ENCODE measurements at regions not wholly inside any gene's neighbourhood (a gene's known extent, or its start where the extent isn't known, plus 50 kb on each side); places are given as distances from the start of the nearest gene placed in this dataset.

GRCh38 chr20:19012676-19013075, 199.1 kb downstream of the SCP2D1 start:
- no peaks in the 10 kb centered on the region for H3K36me3 ChIP-seq
- no peaks in the 10 kb centered on the region for H3K27me3 ChIP-seq (replicated peaks in 1 of 7)
- peaks cover 0 to 7% (median 0%) of the 10 kb centered on the region in 6 donors for H3K4me1 ChIP-seq
- intact Hi-C loops (cut with DNase I; ENCODE audit: low total_unique reads) = no loop called here
- TF ChIP-seq POLR2A (IDR thresholded peaks at IDR 0.05) (no peak), CTCF (IDR thresholded peaks at IDR 0.05 in 8 of 11, conservative IDR thresholded peaks at IDR 0.05 in 3 of 11) (no peak), POLR2AphosphoS5 (IDR thresholded peaks at IDR 0.05) (no peak)
- WGBS, 5 donors = 40 to 68% (median 53%) methylated on average over 7 of the region's 7 CpGs
- DNase-seq = no peak
- no peak overlapping the region for H3K27ac ChIP-seq
- H3K4me3 ChIP-seq = no peak overlapping the region
- H3K9me3 ChIP-seq = no peaks in the 10 kb centered on the region

- Histone ChIP-seq H3K4me3 (no peak overlapping the region), H3K27me3 (replicated peaks in 1 of 7) (no peaks in the 10 kb centered on the region), H3K36me3 (no peaks in the 10 kb centered on the region), H3K9me3 (no peaks in the 10 kb centered on the region), H3K4me1 (peaks cover 0 to 7% (median 0%) of the 10 kb centered on the region in 6 donors), H3K27ac (no peak overlapping the region)
- intact Hi-C loops (cut with DNase I; ENCODE audit: low total_unique reads) = no loop called here
- TF ChIP-seq POLR2A (IDR thresholded peaks at IDR 0.05) (no peak), POLR2AphosphoS5 (IDR thresholded peaks at IDR 0.05) (no peak), CTCF (IDR thresholded peaks at IDR 0.05 in 8 of 11, conservative IDR thresholded peaks at IDR 0.05 in 3 of 11) (no peak)
- 33 to 86% (median 73%) methylated on average over 2 of the region's 2 CpGs for WGBS, 5 donors
- DNase-seq = no peak
Measured at GRCh38 chr20:19013907-19014306, 198.5 kb upstream of the SLC24A3 start.

GRCh38 chr20:19015351-19016139, 196.9 kb upstream of the SLC24A3 start:
- Histone ChIP-seq H3K4me3 (no peak overlapping the region), H3K27ac (no peak overlapping the region), H3K4me1 (peaks cover 0 to 7% (median 0%) of the 10 kb centered on the region in 6 donors), H3K36me3 (no peaks in the 10 kb centered on the region), H3K27me3 (replicated peaks in 1 of 7) (no peaks in the 10 kb centered on the region), H3K9me3 (no peaks in the 10 kb centered on the region)
- 57 to 78% (median 63%) methylated on average over 10 to 11 of the region's 11 CpGs for WGBS, 5 donors
- no peak for TF ChIP-seq CTCF (IDR thresholded peaks at IDR 0.05 in 8 of 11, conservative IDR thresholded peaks at IDR 0.05 in 3 of 11)
- no peak for TF ChIP-seq POLR2A (IDR thresholded peaks at IDR 0.05)
- TF ChIP-seq POLR2AphosphoS5 (IDR thresholded peaks at IDR 0.05) = no peak
- DNase-seq = no peak
- intact Hi-C loops (cut with DNase I; ENCODE audit: low total_unique reads) = no loop called here

GRCh38 chr20:19016140-19016497, 196.3 kb upstream of the SLC24A3 start:
- TF ChIP-seq POLR2AphosphoS5 (IDR thresholded peaks at IDR 0.05) = no peak
- no peak for TF ChIP-seq POLR2A (IDR thresholded peaks at IDR 0.05)
- no peak for TF ChIP-seq CTCF (IDR thresholded peaks at IDR 0.05 in 8 of 11, conservative IDR thresholded peaks at IDR 0.05 in 3 of 11)
- intact Hi-C loops (cut with DNase I; ENCODE audit: low total_unique reads) = no loop called here
- H3K36me3 ChIP-seq = no peaks in the 10 kb centered on the region
- H3K9me3 ChIP-seq = peaks cover 0 to 3% (median 0%) of the 10 kb centered on the region in 8 donors
- 88 to 95% (median 90%) methylated on average over 7 of the region's 7 CpGs for WGBS, 5 donors
- H3K27ac ChIP-seq = no peak overlapping the region
- H3K4me3 ChIP-seq = no peak overlapping the region
- no peaks in the 10 kb centered on the region for H3K27me3 ChIP-seq (replicated peaks in 1 of 7)
- DNase-seq = no peak
- H3K4me1 ChIP-seq = peaks cover 0 to 7% (median 0%) of the 10 kb centered on the region in 6 donors
